ENCODE measurements at regions not wholly inside any gene's neighbourhood (a gene's known extent, or its start where the extent isn't known, plus 50 kb on each side); places are given as distances from the start of the nearest gene placed in this dataset.
A peak's percentile ranks its signal among the peaks of the same experiment; 100 is the strongest.
"Not testable (repeated sequence)": the region's sequence is repeated elsewhere in the genome, so short reads cannot be mapped to it uniquely, and the experiment has no call there.

- DNase-seq (ENCODE audit: low spot score in 2 of 2): no peak
- Mint-ChIP-seq H3K4me1 (peaks cover 6% of the 10 kb centered on the region), H3K36me3 (ENCODE audit: insufficient read depth) (peaks cover 2% of the 10 kb centered on the region), H3K27me3 (no peaks in the 10 kb centered on the region), H3K4me3 (no peak overlapping the region), H3K27ac (ENCODE audit: low read depth) (no peak overlapping the region), H3K9me3 (no peaks in the 10 kb centered on the region)
- ATAC-seq (replicated peaks; ENCODE audit: extremely low read depth, poor library complexity, severe bottlenecking): no peak
These were observed 62.8 kb upstream of the PRR5 start for GRCh38 chr22:44638971-44639760.

GRCh38 chr22:44636502-44637206 is 65.3 kb upstream of the PRR5 start:
- not testable (repeated sequence) for H3K4me3 Mint-ChIP-seq; H3K9me3 Mint-ChIP-seq; ATAC-seq (replicated peaks; ENCODE audit: extremely low read depth, poor library complexity, severe bottlenecking); H3K4me1 Mint-ChIP-seq; H3K27me3 Mint-ChIP-seq; DNase-seq (ENCODE audit: low spot score in 2 of 2); H3K36me3 Mint-ChIP-seq (ENCODE audit: insufficient read depth); H3K27ac Mint-ChIP-seq (ENCODE audit: low read depth)

- H3K27me3 Mint-ChIP-seq; ATAC-seq (replicated peaks; ENCODE audit: extremely low read depth, poor library complexity, severe bottlenecking); H3K9me3 Mint-ChIP-seq; H3K36me3 Mint-ChIP-seq (ENCODE audit: insufficient read depth); DNase-seq (ENCODE audit: low spot score in 2 of 2); H3K4me3 Mint-ChIP-seq; H3K27ac Mint-ChIP-seq (ENCODE audit: low read depth): not testable (repeated sequence)
- H3K4me1 Mint-ChIP-seq: peaks cover 12% of the 10 kb centered on the region
These were observed 66.4 kb upstream of the PRR5 start for GRCh38 chr22:44635567-44635966.

- ATAC-seq (replicated peaks; ENCODE audit: extremely low read depth, poor library complexity, severe bottlenecking): no peak
- no peak overlapping the region for H3K4me3 Mint-ChIP-seq
- H3K36me3 Mint-ChIP-seq (ENCODE audit: insufficient read depth): peaks cover 2% of the 10 kb centered on the region
- H3K27ac Mint-ChIP-seq (ENCODE audit: low read depth): peak overlapping the region; percentile 65
- H3K9me3 Mint-ChIP-seq: peaks cover 5% of the 10 kb centered on the region
- no peaks in the 10 kb centered on the region for H3K27me3 Mint-ChIP-seq
- peaks cover 12% of the 10 kb centered on the region for H3K4me1 Mint-ChIP-seq
- no peak for DNase-seq (ENCODE audit: low spot score in 2 of 2)
These were observed 67.3 kb upstream of the PRR5 start for GRCh38 chr22:44634426-44635321.

GRCh38 chr22:44633647-44634046 is 68.4 kb upstream of the PRR5 start:
- DNase-seq (ENCODE audit: low spot score in 2 of 2): no peak
- peaks cover 5% of the 10 kb centered on the region for H3K9me3 Mint-ChIP-seq
- H3K36me3 Mint-ChIP-seq (ENCODE audit: insufficient read depth): peaks cover 2% of the 10 kb centered on the region
- no peaks in the 10 kb centered on the region for H3K27me3 Mint-ChIP-seq
- ATAC-seq (replicated peaks; ENCODE audit: extremely low read depth, poor library complexity, severe bottlenecking): no peak
- H3K27ac Mint-ChIP-seq (ENCODE audit: low read depth): no peak overlapping the region
- peaks cover 12% of the 10 kb centered on the region for H3K4me1 Mint-ChIP-seq
- H3K4me3 Mint-ChIP-seq: no peak overlapping the region

- Mint-ChIP-seq H3K4me1 (peaks cover 12% of the 10 kb centered on the region), H3K9me3 (peaks cover 5% of the 10 kb centered on the region), H3K27me3 (no peaks in the 10 kb centered on the region), H3K27ac (ENCODE audit: low read depth) (no peak overlapping the region), H3K4me3 (no peak overlapping the region), H3K36me3 (ENCODE audit: insufficient read depth) (peaks cover 2% of the 10 kb centered on the region)
- no peak for ATAC-seq (replicated peaks; ENCODE audit: extremely low read depth, poor library complexity, severe bottlenecking)
- no peak for DNase-seq (ENCODE audit: low spot score in 2 of 2)
These were observed 69.2 kb upstream of the PRR5 start for GRCh38 chr22:44632541-44633396.

- H3K9me3 Mint-ChIP-seq: peaks cover 5% of the 10 kb centered on the region
- H3K4me1 Mint-ChIP-seq: peaks cover 18% of the 10 kb centered on the region
- no peak for ATAC-seq (replicated peaks; ENCODE audit: extremely low read depth, poor library complexity, severe bottlenecking)
- peak overlapping the region; percentile 11 for H3K27ac Mint-ChIP-seq (ENCODE audit: low read depth)
- H3K27me3 Mint-ChIP-seq: no peaks in the 10 kb centered on the region
- no peak for DNase-seq (ENCODE audit: low spot score in 2 of 2)
- H3K36me3 Mint-ChIP-seq (ENCODE audit: insufficient read depth): peaks cover 1% of the 10 kb centered on the region
- no peak overlapping the region for H3K4me3 Mint-ChIP-seq
These were observed 71.2 kb upstream of the PRR5 start for GRCh38 chr22:44630826-44631225.

- H3K36me3 Mint-ChIP-seq (ENCODE audit: insufficient read depth): peaks cover 1% of the 10 kb centered on the region
- no peak overlapping the region for H3K27ac Mint-ChIP-seq (ENCODE audit: low read depth)
- DNase-seq (ENCODE audit: low spot score in 2 of 2) (no peak), ATAC-seq (replicated peaks; ENCODE audit: extremely low read depth, poor library complexity, severe bottlenecking) (no peak)
- peaks cover 13% of the 10 kb centered on the region for H3K4me1 Mint-ChIP-seq
- H3K27me3 Mint-ChIP-seq: no peaks in the 10 kb centered on the region
- no peak overlapping the region for H3K4me3 Mint-ChIP-seq
- peaks cover 5% of the 10 kb centered on the region for H3K9me3 Mint-ChIP-seq
These were observed 73.2 kb upstream of the PRR5 start for GRCh38 chr22:44628835-44629234.

- ATAC-seq (replicated peaks; ENCODE audit: extremely low read depth, poor library complexity, severe bottlenecking) (no peak), DNase-seq (ENCODE audit: low spot score in 2 of 2) (no peak)
- no peaks in the 10 kb centered on the region for H3K27me3 Mint-ChIP-seq
- no peak overlapping the region for H3K27ac Mint-ChIP-seq (ENCODE audit: low read depth)
- H3K4me3 Mint-ChIP-seq: no peak overlapping the region
- H3K36me3 Mint-ChIP-seq (ENCODE audit: insufficient read depth): peaks cover 1% of the 10 kb centered on the region
- H3K9me3 Mint-ChIP-seq: peaks cover 5% of the 10 kb centered on the region
- peaks cover 13% of the 10 kb centered on the region for H3K4me1 Mint-ChIP-seq
These were observed 73.7 kb upstream of the PRR5 start for GRCh38 chr22:44628273-44628672.

GRCh38 chr22:44627521-44628139 is 74.4 kb upstream of the PRR5 start:
- peaks cover 5% of the 10 kb centered on the region for H3K9me3 Mint-ChIP-seq
- H3K27ac Mint-ChIP-seq (ENCODE audit: low read depth): no peak overlapping the region
- peaks cover 1% of the 10 kb centered on the region for H3K36me3 Mint-ChIP-seq (ENCODE audit: insufficient read depth)
- H3K4me3 Mint-ChIP-seq: no peak overlapping the region
- no peak for DNase-seq (ENCODE audit: low spot score in 2 of 2)
- no peak for ATAC-seq (replicated peaks; ENCODE audit: extremely low read depth, poor library complexity, severe bottlenecking)
- peaks cover 13% of the 10 kb centered on the region for H3K4me1 Mint-ChIP-seq
- no peaks in the 10 kb centered on the region for H3K27me3 Mint-ChIP-seq

- peak; percentile 68 for ATAC-seq (replicated peaks; ENCODE audit: extremely low read depth, poor library complexity, severe bottlenecking)
- DNase-seq (ENCODE audit: low spot score in 2 of 2): peak; percentile 75 to 82
- peaks cover 1% of the 10 kb centered on the region for H3K36me3 Mint-ChIP-seq (ENCODE audit: insufficient read depth)
- H3K9me3 Mint-ChIP-seq: peaks cover 1% of the 10 kb centered on the region
- H3K4me3 Mint-ChIP-seq: no peak overlapping the region
- no peak overlapping the region for H3K27ac Mint-ChIP-seq (ENCODE audit: low read depth)
- H3K4me1 Mint-ChIP-seq: peaks cover 9% of the 10 kb centered on the region
- no peaks in the 10 kb centered on the region for H3K27me3 Mint-ChIP-seq
These were observed 75.9 kb upstream of the PRR5 start for GRCh38 chr22:44625981-44626687.
